ENCODE measurements at regions not wholly inside any gene's neighbourhood (a gene's known extent, or its start where the extent isn't known, plus 50 kb on each side); places are given as distances from the start of the nearest gene placed in this dataset.
A peak's percentile ranks its signal among the peaks of the same experiment; 100 is the strongest.

- no peak overlapping the region for H3K4me3 ChIP-seq (ENCODE audit: extremely low read depth, insufficient read depth, low read length, poor library complexity, severe bottlenecking)
- H3K27ac ChIP-seq (ENCODE audit: low read depth, low read length, severe bottlenecking), result no peak overlapping the region
- 66 to 100% methylated on average over 2 to 3 of the region's 7 CpGs for WGBS, 2 experiments (ENCODE audit: insufficient coverage in 2 of 2)
- H3K4me1 ChIP-seq (ENCODE audit: control insufficient read depth, insufficient read depth, low read length, poor library complexity, severe bottlenecking), result no peaks in the 10 kb centered on the region
- no peaks in the 10 kb centered on the region for H3K9me3 ChIP-seq (ENCODE audit: control insufficient read depth, low read length)
- H3K36me3 ChIP-seq (ENCODE audit: control insufficient read depth, insufficient read depth, low read length), result no peaks in the 10 kb centered on the region
Measured at GRCh38 chr18:42290318-42291307, 335.6 kb downstream of the PIK3C3 start.

- H3K4me1 ChIP-seq (ENCODE audit: control insufficient read depth, insufficient read depth, low read length, poor library complexity, severe bottlenecking), result no peaks in the 10 kb centered on the region
- no peak overlapping the region for H3K27ac ChIP-seq (ENCODE audit: low read depth, low read length, severe bottlenecking)
- WGBS, 2 experiments (ENCODE audit: insufficient coverage in 2 of 2), result no CpG with 5 or more reads among the region's 2 CpGs
- no peaks in the 10 kb centered on the region for H3K9me3 ChIP-seq (ENCODE audit: control insufficient read depth, low read length)
- H3K4me3 ChIP-seq (ENCODE audit: extremely low read depth, insufficient read depth, low read length, poor library complexity, severe bottlenecking), result no peak overlapping the region
- H3K36me3 ChIP-seq (ENCODE audit: control insufficient read depth, insufficient read depth, low read length), result no peaks in the 10 kb centered on the region
Measured at GRCh38 chr18:42292654-42293053, 337.6 kb downstream of the PIK3C3 start.

GRCh38 chr18:42296192-42296591 lies 341.2 kb downstream of the PIK3C3 start:
- H3K27ac ChIP-seq (ENCODE audit: low read depth, low read length, severe bottlenecking), result no peak overlapping the region

GRCh38 chr18:42296723-42297122 lies 341.7 kb downstream of the PIK3C3 start:
- Histone ChIP-seq H3K27ac (ENCODE audit: low read depth, low read length, severe bottlenecking) (no peak overlapping the region), H3K4me1 (ENCODE audit: control insufficient read depth, insufficient read depth, low read length, poor library complexity, severe bottlenecking) (no peaks in the 10 kb centered on the region), H3K4me3 (ENCODE audit: extremely low read depth, insufficient read depth, low read length, poor library complexity, severe bottlenecking) (no peak overlapping the region), H3K36me3 (ENCODE audit: control insufficient read depth, insufficient read depth, low read length) (no peaks in the 10 kb centered on the region), H3K9me3 (ENCODE audit: control insufficient read depth, low read length) (no peaks in the 10 kb centered on the region)

More at GRCh38 chr18:42296192-42296591, 341.2 kb downstream of the PIK3C3 start:
- Histone ChIP-seq H3K9me3 (ENCODE audit: control insufficient read depth, low read length) (no peaks in the 10 kb centered on the region), H3K4me1 (ENCODE audit: control insufficient read depth, insufficient read depth, low read length, poor library complexity, severe bottlenecking) (no peaks in the 10 kb centered on the region), H3K4me3 (ENCODE audit: extremely low read depth, insufficient read depth, low read length, poor library complexity, severe bottlenecking) (no peak overlapping the region), H3K36me3 (ENCODE audit: control insufficient read depth, insufficient read depth, low read length) (no peaks in the 10 kb centered on the region)
- WGBS, 2 experiments (ENCODE audit: insufficient coverage in 2 of 2), result no CpG with 5 or more reads among the region's 1 CpG

- 50 to 59% methylated on average over 8 to 13 of the region's 15 CpGs for WGBS, 2 experiments (ENCODE audit: insufficient coverage in 2 of 2)
- Histone ChIP-seq H3K4me1 (ENCODE audit: control insufficient read depth, insufficient read depth, low read length, poor library complexity, severe bottlenecking) (no peaks in the 10 kb centered on the region), H3K36me3 (ENCODE audit: control insufficient read depth, insufficient read depth, low read length) (no peaks in the 10 kb centered on the region), H3K4me3 (ENCODE audit: extremely low read depth, insufficient read depth, low read length, poor library complexity, severe bottlenecking) (no peak overlapping the region), H3K27ac (ENCODE audit: low read depth, low read length, severe bottlenecking) (no peak overlapping the region), H3K9me3 (ENCODE audit: control insufficient read depth, low read length) (no peaks in the 10 kb centered on the region)
Measured at GRCh38 chr18:42298759-42299675, 344.0 kb downstream of the PIK3C3 start.

- Histone ChIP-seq H3K4me3 (ENCODE audit: extremely low read depth, insufficient read depth, low read length, poor library complexity, severe bottlenecking) (no peak overlapping the region), H3K27ac (ENCODE audit: low read depth, low read length, severe bottlenecking) (peak overlapping the region; percentile 29), H3K36me3 (ENCODE audit: control insufficient read depth, insufficient read depth, low read length) (no peaks in the 10 kb centered on the region), H3K4me1 (ENCODE audit: control insufficient read depth, insufficient read depth, low read length, poor library complexity, severe bottlenecking) (no peaks in the 10 kb centered on the region), H3K9me3 (ENCODE audit: control insufficient read depth, low read length) (peaks cover 6% of the 10 kb centered on the region)
- 84 to 92% methylated on average over 2 to 3 of the region's 3 CpGs for WGBS, 2 experiments (ENCODE audit: insufficient coverage in 2 of 2)
Measured at GRCh38 chr18:42305869-42306593, 351.0 kb downstream of the PIK3C3 start.

- Histone ChIP-seq H3K4me3 (ENCODE audit: extremely low read depth, insufficient read depth, low read length, poor library complexity, severe bottlenecking) (no peak overlapping the region), H3K9me3 (ENCODE audit: control insufficient read depth, low read length) (peaks cover 6% of the 10 kb centered on the region), H3K36me3 (ENCODE audit: control insufficient read depth, insufficient read depth, low read length) (no peaks in the 10 kb centered on the region), H3K4me1 (ENCODE audit: control insufficient read depth, insufficient read depth, low read length, poor library complexity, severe bottlenecking) (no peaks in the 10 kb centered on the region), H3K27ac (ENCODE audit: low read depth, low read length, severe bottlenecking) (no peak overlapping the region)
Measured at GRCh38 chr18:42306594-42306980, 351.6 kb downstream of the PIK3C3 start.

- Histone ChIP-seq H3K36me3 (ENCODE audit: control insufficient read depth, insufficient read depth, low read length) (no peaks in the 10 kb centered on the region), H3K9me3 (ENCODE audit: control insufficient read depth, low read length) (peaks cover 6% of the 10 kb centered on the region), H3K4me3 (ENCODE audit: extremely low read depth, insufficient read depth, low read length, poor library complexity, severe bottlenecking) (no peak overlapping the region), H3K27ac (ENCODE audit: low read depth, low read length, severe bottlenecking) (no peak overlapping the region), H3K4me1 (ENCODE audit: control insufficient read depth, insufficient read depth, low read length, poor library complexity, severe bottlenecking) (no peaks in the 10 kb centered on the region)
- 36 to 50% methylated on average over 2 of the region's 3 CpGs for WGBS, 2 experiments (ENCODE audit: insufficient coverage in 2 of 2)
Measured at GRCh38 chr18:42310956-42311355, 355.9 kb downstream of the PIK3C3 start.

- 100% methylated on average over 1 of the region's 1 CpG; no CpG with 5 or more reads in 1 of the 2 experiments for WGBS, 2 experiments (ENCODE audit: insufficient coverage in 2 of 2)
- Histone ChIP-seq H3K36me3 (ENCODE audit: control insufficient read depth, insufficient read depth, low read length) (no peaks in the 10 kb centered on the region), H3K4me3 (ENCODE audit: extremely low read depth, insufficient read depth, low read length, poor library complexity, severe bottlenecking) (no peak overlapping the region), H3K9me3 (ENCODE audit: control insufficient read depth, low read length) (no peaks in the 10 kb centered on the region), H3K27ac (ENCODE audit: low read depth, low read length, severe bottlenecking) (no peak overlapping the region), H3K4me1 (ENCODE audit: control insufficient read depth, insufficient read depth, low read length, poor library complexity, severe bottlenecking) (peaks cover 11% of the 10 kb centered on the region)
Measured at GRCh38 chr18:42326752-42327151, 371.7 kb downstream of the PIK3C3 start.

GRCh38 chr18:42328931-42329330 lies 373.9 kb downstream of the PIK3C3 start:
- H3K36me3 ChIP-seq (ENCODE audit: control insufficient read depth, insufficient read depth, low read length), result no peaks in the 10 kb centered on the region
- H3K27ac ChIP-seq (ENCODE audit: low read depth, low read length, severe bottlenecking), result no peak overlapping the region
- H3K9me3 ChIP-seq (ENCODE audit: control insufficient read depth, low read length), result no peaks in the 10 kb centered on the region
- H3K4me1 ChIP-seq (ENCODE audit: control insufficient read depth, insufficient read depth, low read length, poor library complexity, severe bottlenecking), result peaks cover 11% of the 10 kb centered on the region
- 100% methylated on average over 1 of the region's 1 CpG; no CpG with 5 or more reads in 1 of the 2 experiments for WGBS, 2 experiments (ENCODE audit: insufficient coverage in 2 of 2)
- no peak overlapping the region for H3K4me3 ChIP-seq (ENCODE audit: extremely low read depth, insufficient read depth, low read length, poor library complexity, severe bottlenecking)
